ENCODE measurements at regions not wholly inside any gene's neighbourhood (a gene's known extent, or its start where the extent isn't known, plus 50 kb on each side); places are given as distances from the start of the nearest gene placed in this dataset.

DNA sequence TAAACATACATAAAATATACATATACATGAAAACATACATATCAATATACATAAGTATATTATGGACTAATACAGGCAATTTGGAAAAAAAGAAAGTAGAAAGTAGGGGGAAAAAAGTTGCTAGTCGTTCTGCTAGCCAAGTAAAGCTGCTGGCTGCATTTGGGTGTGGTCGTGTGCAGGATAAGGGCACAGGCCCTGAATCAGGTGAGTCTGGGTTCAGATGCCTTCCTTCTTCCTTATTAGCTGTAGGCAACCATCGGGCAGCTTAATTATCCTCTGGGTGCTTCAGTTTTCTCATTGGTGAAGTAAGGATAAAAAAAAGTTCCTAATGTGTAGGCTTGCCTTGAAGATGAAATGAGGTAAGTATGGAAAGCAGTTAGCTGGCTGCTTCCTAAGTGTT, 59.2 kb upstream of the SPRY4 start:
- Mint-ChIP-seq H3K27ac (ENCODE audit: unreplicated experiment) (no peak overlapping the region), H3K27me3 (ENCODE audit: unreplicated experiment) (peaks cover 2% of the 10 kb centered on the region), H3K4me1 (ENCODE audit: unreplicated experiment) (peaks cover 9% of the 10 kb centered on the region), H3K4me3 (ENCODE audit: unreplicated experiment) (no peak overlapping the region), H3K36me3 (ENCODE audit: low read depth, unreplicated experiment) (no peaks in the 10 kb centered on the region), H3K9me3 (ENCODE audit: unreplicated experiment) (no peaks in the 10 kb centered on the region)
- no peak for TF ChIP-seq CTCF (IDR thresholded peaks at IDR 0.05; ENCODE audit: unreplicated experiment)
- DNase-seq (ENCODE audit: low spot score) = no peak

DNA sequence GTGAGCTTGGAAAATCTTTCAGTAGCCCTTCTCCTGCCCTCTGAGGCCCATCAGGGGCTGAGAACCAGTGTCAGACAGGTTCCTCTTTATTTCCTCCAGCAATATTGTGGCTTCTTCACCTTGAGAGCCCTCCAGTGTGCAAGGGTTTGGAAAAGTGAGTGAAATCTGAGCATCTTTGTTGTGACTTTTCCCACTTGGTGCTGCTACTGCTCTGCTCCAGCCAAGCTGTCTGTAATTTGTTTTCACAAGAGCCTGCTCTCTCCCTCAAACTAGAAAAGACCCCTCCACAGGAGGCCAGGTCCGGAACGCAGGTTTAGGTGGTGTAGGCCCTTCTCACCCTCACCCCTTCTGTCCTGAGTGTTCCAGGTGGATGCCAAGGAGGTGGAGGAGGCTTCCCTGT, 57.4 kb upstream of the SPRY4 start:
- peaks cover 2% of the 10 kb centered on the region for H3K27me3 Mint-ChIP-seq (ENCODE audit: unreplicated experiment)
- H3K36me3 Mint-ChIP-seq (ENCODE audit: low read depth, unreplicated experiment) = no peaks in the 10 kb centered on the region
- no peak overlapping the region for H3K4me3 Mint-ChIP-seq (ENCODE audit: unreplicated experiment)
- no peak for TF ChIP-seq CTCF (IDR thresholded peaks at IDR 0.05; ENCODE audit: unreplicated experiment)
- peaks cover 7% of the 10 kb centered on the region for H3K4me1 Mint-ChIP-seq (ENCODE audit: unreplicated experiment)
- no peaks in the 10 kb centered on the region for H3K9me3 Mint-ChIP-seq (ENCODE audit: unreplicated experiment)
- H3K27ac Mint-ChIP-seq (ENCODE audit: unreplicated experiment) = no peak overlapping the region
- no peak for DNase-seq (ENCODE audit: low spot score)

- Mint-ChIP-seq H3K27me3 (ENCODE audit: unreplicated experiment) (peaks cover 2% of the 10 kb centered on the region), H3K4me1 (ENCODE audit: unreplicated experiment) (peaks cover 4% of the 10 kb centered on the region), H3K9me3 (ENCODE audit: unreplicated experiment) (no peaks in the 10 kb centered on the region), H3K27ac (ENCODE audit: unreplicated experiment) (no peak overlapping the region), H3K36me3 (ENCODE audit: low read depth, unreplicated experiment) (no peaks in the 10 kb centered on the region), H3K4me3 (ENCODE audit: unreplicated experiment) (no peak overlapping the region)
- TF ChIP-seq CTCF (IDR thresholded peaks at IDR 0.05; ENCODE audit: unreplicated experiment) = no peak
- DNase-seq (ENCODE audit: low spot score) = no peak
Measured at GRCh38 chr5:142378737-142379634, 54.2 kb upstream of the SPRY4 start.

- Mint-ChIP-seq H3K4me1 (ENCODE audit: unreplicated experiment) (peaks cover 4% of the 10 kb centered on the region), H3K27ac (ENCODE audit: unreplicated experiment) (no peak overlapping the region), H3K9me3 (ENCODE audit: unreplicated experiment) (no peaks in the 10 kb centered on the region), H3K4me3 (ENCODE audit: unreplicated experiment) (no peak overlapping the region), H3K36me3 (ENCODE audit: low read depth, unreplicated experiment) (no peaks in the 10 kb centered on the region), H3K27me3 (ENCODE audit: unreplicated experiment) (no peaks in the 10 kb centered on the region)
- no peak for TF ChIP-seq CTCF (IDR thresholded peaks at IDR 0.05; ENCODE audit: unreplicated experiment)
- DNase-seq (ENCODE audit: low spot score) = no peak
Measured at GRCh38 chr5:142375944-142376411, 51.2 kb upstream of the SPRY4 start.

Measured in endothelial cell (in vitro differentiated cells).